ENCODE measurements at regions not wholly inside any gene's neighbourhood (a gene's known extent, or its start where the extent isn't known, plus 50 kb on each side); places are given as distances from the start of the nearest gene placed in this dataset.

DNA sequence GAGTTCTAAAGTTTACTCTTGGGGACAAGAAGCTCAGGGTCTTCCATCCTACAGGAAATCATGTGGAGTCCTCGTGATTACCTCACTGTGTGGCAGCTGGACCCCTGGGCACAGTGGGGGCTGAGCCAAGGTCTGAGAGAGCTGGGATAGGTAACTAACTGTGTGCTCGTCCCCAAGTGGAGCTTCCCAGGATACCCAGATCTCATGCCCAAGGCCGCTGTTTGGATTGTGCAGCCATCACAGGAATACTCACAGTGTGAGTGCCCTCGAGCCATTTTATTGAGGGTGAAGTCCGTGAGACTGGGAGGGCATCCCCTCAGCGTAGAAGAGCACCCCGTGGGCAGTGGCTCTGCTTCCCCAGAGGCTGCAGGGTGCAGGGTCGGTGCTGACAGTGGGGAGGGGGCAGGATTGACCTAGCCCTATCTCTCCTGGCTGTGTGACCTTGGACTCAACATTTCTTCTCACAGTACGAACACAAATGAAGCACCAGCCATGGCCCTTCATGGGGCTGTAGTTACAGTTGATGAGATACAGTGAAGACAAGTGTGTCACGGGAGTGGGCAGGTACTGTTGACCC lies 69.6 kb upstream of the LEP start:
- FAIRE-seq (no peak), DNase-seq (no peak)
- H3K4me3 ChIP-seq (ENCODE audit: low read depth in 1 of 3, low read length in 3 of 3): no peak overlapping the region
- peaks cover 2 to 71% (median 27%) of the 10 kb centered on the region in 3 donors for H3K27me3 ChIP-seq (ENCODE audit: control insufficient read depth in 3 of 3, insufficient read depth in 3 of 3, low read length in 3 of 3)
- 49 to 63% (median 54%) methylated on average over 10 of the region's 10 CpGs for WGBS, 3 donors
- H3K27ac ChIP-seq (ENCODE audit: low read depth in 1 of 3, low read length in 2 of 3): no peak overlapping the region
- H3K36me3 ChIP-seq (ENCODE audit: control insufficient read depth in 3 of 3, insufficient read depth in 2 of 3, low read depth in 1 of 3, low read length in 3 of 3): no peaks in the 10 kb centered on the region
- no peaks in the 10 kb centered on the region for H3K9me3 ChIP-seq (ENCODE audit: control insufficient read depth in 2 of 2, insufficient read depth in 1 of 2, low read depth in 1 of 2, low read length in 1 of 2)
- peaks cover 0 to 6% (median 0%) of the 10 kb centered on the region in 3 donors for H3K4me1 ChIP-seq (ENCODE audit: control insufficient read depth in 3 of 3, insufficient read depth in 2 of 3, low read depth in 1 of 3, low read length in 2 of 3)

GRCh38 chr7:128172151-128172550 lies 68.9 kb upstream of the LEP start:
- Histone ChIP-seq H3K27me3 (ENCODE audit: control insufficient read depth in 3 of 3, insufficient read depth in 3 of 3, low read length in 3 of 3) (peaks cover 1 to 66% (median 27%) of the 10 kb centered on the region in 3 donors), H3K36me3 (ENCODE audit: control insufficient read depth in 3 of 3, insufficient read depth in 2 of 3, low read depth in 1 of 3, low read length in 3 of 3) (no peaks in the 10 kb centered on the region), H3K4me3 (ENCODE audit: low read depth in 1 of 3, low read length in 3 of 3) (no peak overlapping the region), H3K4me1 (ENCODE audit: control insufficient read depth in 3 of 3, insufficient read depth in 2 of 3, low read depth in 1 of 3, low read length in 2 of 3) (peaks cover 0 to 3% (median 0%) of the 10 kb centered on the region in 3 donors), H3K27ac (ENCODE audit: low read depth in 1 of 3, low read length in 2 of 3) (no peak overlapping the region), H3K9me3 (ENCODE audit: control insufficient read depth in 2 of 2, insufficient read depth in 1 of 2, low read depth in 1 of 2, low read length in 1 of 2) (no peaks in the 10 kb centered on the region)
- FAIRE-seq: no peak
- DNase-seq: peak in 1 of 2 donors; percentile 13
- 10 to 52% (median 38%) methylated on average over 7 of the region's 7 CpGs for WGBS, 3 donors

- FAIRE-seq (no peak), DNase-seq (no peak)
- 55 to 71% (median 68%) methylated on average over 6 of the region's 6 CpGs for WGBS, 3 donors
- Histone ChIP-seq H3K4me3 (ENCODE audit: low read depth in 1 of 3, low read length in 3 of 3) (no peak overlapping the region), H3K9me3 (ENCODE audit: control insufficient read depth in 2 of 2, insufficient read depth in 1 of 2, low read depth in 1 of 2, low read length in 1 of 2) (no peaks in the 10 kb centered on the region), H3K27ac (ENCODE audit: low read depth in 1 of 3, low read length in 2 of 3) (no peak overlapping the region), H3K27me3 (ENCODE audit: control insufficient read depth in 3 of 3, insufficient read depth in 3 of 3, low read length in 3 of 3) (peaks cover 0 to 59% (median 22%) of the 10 kb centered on the region in 3 donors), H3K36me3 (ENCODE audit: control insufficient read depth in 3 of 3, insufficient read depth in 2 of 3, low read depth in 1 of 3, low read length in 3 of 3) (no peaks in the 10 kb centered on the region), H3K4me1 (ENCODE audit: control insufficient read depth in 3 of 3, insufficient read depth in 2 of 3, low read depth in 1 of 3, low read length in 2 of 3) (no peaks in the 10 kb centered on the region)
Measured at GRCh38 chr7:128172963-128173362, 68.1 kb upstream of the LEP start.

GRCh38 chr7:128174386-128174785 lies 66.7 kb upstream of the LEP start:
- Histone ChIP-seq H3K27ac (ENCODE audit: low read depth in 1 of 3, low read length in 2 of 3) (no peak overlapping the region), H3K4me3 (ENCODE audit: low read depth in 1 of 3, low read length in 3 of 3) (no peak overlapping the region), H3K36me3 (ENCODE audit: control insufficient read depth in 3 of 3, insufficient read depth in 2 of 3, low read depth in 1 of 3, low read length in 3 of 3) (no peaks in the 10 kb centered on the region), H3K4me1 (ENCODE audit: control insufficient read depth in 3 of 3, insufficient read depth in 2 of 3, low read depth in 1 of 3, low read length in 2 of 3) (no peaks in the 10 kb centered on the region), H3K9me3 (ENCODE audit: control insufficient read depth in 2 of 2, insufficient read depth in 1 of 2, low read depth in 1 of 2, low read length in 1 of 2) (no peaks in the 10 kb centered on the region), H3K27me3 (ENCODE audit: control insufficient read depth in 3 of 3, insufficient read depth in 3 of 3, low read length in 3 of 3) (peaks cover 0 to 56% (median 17%) of the 10 kb centered on the region in 3 donors)
- WGBS, 3 donors: 73 to 86% (median 78%) methylated on average over 11 of the region's 11 CpGs
- DNase-seq (no peak), FAIRE-seq (no peak)

GRCh38 chr7:128176696-128177095 lies 64.4 kb upstream of the LEP start:
- FAIRE-seq: no peak
- no peaks in the 10 kb centered on the region for H3K4me1 ChIP-seq (ENCODE audit: control insufficient read depth in 3 of 3, insufficient read depth in 2 of 3, low read depth in 1 of 3, low read length in 2 of 3)
- no peak for DNase-seq
- H3K27me3 ChIP-seq (ENCODE audit: control insufficient read depth in 3 of 3, insufficient read depth in 3 of 3, low read length in 3 of 3): peaks cover 0 to 45% (median 12%) of the 10 kb centered on the region in 3 donors
- 53 to 73% (median 55%) methylated on average over 7 of the region's 7 CpGs for WGBS, 3 donors
- H3K4me3 ChIP-seq (ENCODE audit: low read depth in 1 of 3, low read length in 3 of 3): no peak overlapping the region
- H3K27ac ChIP-seq (ENCODE audit: low read depth in 1 of 3, low read length in 2 of 3): no peak overlapping the region
- no peaks in the 10 kb centered on the region for H3K9me3 ChIP-seq (ENCODE audit: control insufficient read depth in 2 of 2, insufficient read depth in 1 of 2, low read depth in 1 of 2, low read length in 1 of 2)
- H3K36me3 ChIP-seq (ENCODE audit: control insufficient read depth in 3 of 3, insufficient read depth in 2 of 3, low read depth in 1 of 3, low read length in 3 of 3): no peaks in the 10 kb centered on the region

DNA sequence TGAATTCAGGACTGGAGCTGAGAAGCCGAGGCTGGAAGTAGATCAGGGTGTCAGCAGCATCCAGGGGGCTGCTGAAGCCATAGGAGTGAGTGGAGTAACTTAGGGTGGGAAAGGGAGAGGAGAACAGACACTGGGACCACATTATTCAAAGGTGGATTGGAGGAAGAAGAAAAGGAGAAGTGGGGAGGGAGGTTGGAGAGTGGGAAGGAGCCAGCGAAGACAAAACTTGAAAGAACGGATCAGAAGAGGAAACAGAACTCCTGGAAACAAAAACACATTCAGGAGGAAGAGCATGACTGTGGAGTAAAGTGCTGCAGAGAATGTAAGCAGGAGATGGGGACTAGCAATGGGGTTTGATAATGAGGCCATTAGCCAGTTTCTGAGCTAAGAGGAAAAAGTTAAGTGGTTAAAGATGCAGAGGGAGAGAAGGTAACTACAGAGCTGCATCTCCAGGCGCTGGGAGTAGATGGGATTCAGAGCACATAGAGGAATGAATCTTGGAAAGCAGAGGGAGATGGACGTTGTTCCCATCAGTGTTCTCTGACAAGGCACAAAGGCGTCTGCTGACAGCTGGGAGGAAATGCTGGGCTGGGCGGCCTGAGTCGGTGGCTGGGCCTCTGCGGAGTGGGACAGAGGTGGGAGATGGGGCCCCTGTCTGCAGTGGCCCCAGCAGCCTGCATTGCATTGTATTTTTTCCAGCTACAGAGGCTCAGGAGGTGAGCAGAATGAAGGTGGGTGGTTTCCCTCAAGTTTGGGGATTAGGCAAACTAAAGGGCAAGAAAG lies 63.1 kb upstream of the LEP start:
- Histone ChIP-seq H3K36me3 (ENCODE audit: control insufficient read depth in 3 of 3, insufficient read depth in 2 of 3, low read depth in 1 of 3, low read length in 3 of 3) (no peaks in the 10 kb centered on the region), H3K4me1 (ENCODE audit: control insufficient read depth in 3 of 3, insufficient read depth in 2 of 3, low read depth in 1 of 3, low read length in 2 of 3) (no peaks in the 10 kb centered on the region), H3K4me3 (ENCODE audit: low read depth in 1 of 3, low read length in 3 of 3) (no peak overlapping the region), H3K27me3 (ENCODE audit: control insufficient read depth in 3 of 3, insufficient read depth in 3 of 3, low read length in 3 of 3) (peaks cover 0 to 38% (median 9%) of the 10 kb centered on the region in 3 donors), H3K9me3 (ENCODE audit: control insufficient read depth in 2 of 2, insufficient read depth in 1 of 2, low read depth in 1 of 2, low read length in 1 of 2) (no peaks in the 10 kb centered on the region), H3K27ac (ENCODE audit: low read depth in 1 of 3, low read length in 2 of 3) (no peak overlapping the region)
- FAIRE-seq: no peak
- 46 to 61% (median 59%) methylated on average over 9 of the region's 9 CpGs for WGBS, 3 donors
- no peak for DNase-seq

GRCh38 chr7:128178611-128179010 lies 62.5 kb upstream of the LEP start:
- WGBS, 3 donors: 72 to 80% (median 79%) methylated on average over 3 of the region's 3 CpGs
- no peak for FAIRE-seq
- H3K36me3 ChIP-seq (ENCODE audit: control insufficient read depth in 3 of 3, insufficient read depth in 2 of 3, low read depth in 1 of 3, low read length in 3 of 3): no peaks in the 10 kb centered on the region
- no peak overlapping the region for H3K4me3 ChIP-seq (ENCODE audit: low read depth in 1 of 3, low read length in 3 of 3)
- no peak overlapping the region for H3K27ac ChIP-seq (ENCODE audit: low read depth in 1 of 3, low read length in 2 of 3)
- no peaks in the 10 kb centered on the region for H3K9me3 ChIP-seq (ENCODE audit: control insufficient read depth in 2 of 2, insufficient read depth in 1 of 2, low read depth in 1 of 2, low read length in 1 of 2)
- H3K4me1 ChIP-seq (ENCODE audit: control insufficient read depth in 3 of 3, insufficient read depth in 2 of 3, low read depth in 1 of 3, low read length in 2 of 3): no peaks in the 10 kb centered on the region
- H3K27me3 ChIP-seq (ENCODE audit: control insufficient read depth in 3 of 3, insufficient read depth in 3 of 3, low read length in 3 of 3): peaks cover 0 to 32% (median 9%) of the 10 kb centered on the region in 3 donors
- no peak for DNase-seq

DNA sequence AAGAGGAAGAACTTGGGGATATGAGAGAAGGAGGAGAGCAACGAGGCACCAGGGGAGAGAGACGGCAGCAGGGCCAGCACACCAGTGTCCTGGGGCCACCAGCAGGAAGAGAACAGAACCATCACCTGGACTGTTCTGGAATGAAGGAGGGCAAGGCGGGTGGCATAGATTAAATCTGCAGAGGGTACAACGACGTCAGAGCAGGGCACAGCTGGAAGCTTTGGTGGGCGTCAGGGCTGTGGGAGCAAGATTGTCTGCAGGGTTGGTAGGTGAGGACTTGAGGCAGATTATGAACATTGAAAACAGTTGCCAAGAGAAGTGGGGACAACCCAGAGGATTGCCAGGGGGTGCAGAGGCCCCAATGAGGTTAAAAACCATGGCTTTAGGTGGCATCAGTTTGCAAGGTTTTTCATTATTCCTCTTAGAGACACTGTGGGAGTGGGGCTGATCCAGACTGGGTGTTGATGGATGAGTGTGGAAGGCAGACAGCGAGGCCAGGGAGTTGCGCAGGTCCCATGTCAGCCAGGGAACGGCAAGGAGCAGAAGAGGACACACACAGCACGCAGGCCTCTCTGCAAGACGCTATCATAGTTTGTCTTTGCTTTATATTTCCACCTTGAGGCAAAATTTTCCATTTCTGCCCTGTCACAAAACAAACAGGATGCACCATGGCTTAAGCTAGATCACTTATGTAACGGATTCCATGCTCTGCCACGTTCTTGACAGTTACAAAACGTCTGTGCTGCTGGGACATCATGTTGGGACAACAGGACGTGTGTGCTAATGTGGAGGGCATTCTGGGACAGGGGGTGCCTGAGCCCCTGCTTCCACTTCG lies 52.5 kb upstream of the LEP start:
- Histone ChIP-seq H3K9me3 (ENCODE audit: control insufficient read depth in 2 of 2, insufficient read depth in 1 of 2, low read depth in 1 of 2, low read length in 1 of 2) (no peaks in the 10 kb centered on the region), H3K27ac (ENCODE audit: low read depth in 1 of 3, low read length in 2 of 3) (no peak overlapping the region), H3K4me3 (ENCODE audit: low read depth in 1 of 3, low read length in 3 of 3) (no peak overlapping the region), H3K27me3 (ENCODE audit: control insufficient read depth in 3 of 3, insufficient read depth in 3 of 3, low read length in 3 of 3) (peaks cover 0 to 34% (median 16%) of the 10 kb centered on the region in 3 donors), H3K4me1 (ENCODE audit: control insufficient read depth in 3 of 3, insufficient read depth in 2 of 3, low read depth in 1 of 3, low read length in 2 of 3) (no peaks in the 10 kb centered on the region), H3K36me3 (ENCODE audit: control insufficient read depth in 3 of 3, insufficient read depth in 2 of 3, low read depth in 1 of 3, low read length in 3 of 3) (no peaks in the 10 kb centered on the region)
- DNase-seq: no peak
- WGBS, 3 donors: 71 to 73% (median 72%) methylated on average over 16 of the region's 16 CpGs
- no peak for FAIRE-seq
